ENCODE measurements at regions not wholly inside any gene's neighbourhood (a gene's known extent, or its start where the extent isn't known, plus 50 kb on each side); places are given as distances from the start of the nearest gene placed in this dataset.
A peak's percentile ranks its signal among the peaks of the same experiment; 100 is the strongest.

GRCh38 chr3:36648241-36649034 lies 115.9 kb downstream of the DCLK3 start:
- peak; percentile 90 for ATAC-seq
- TF ChIP-seq POU6F1 (CRISPR knock-in tag; IDR thresholded peaks at IDR 0.05; ENCODE audit: borderline replicate concordance, low read depth): no peak
- TF ChIP-seq OSR1 (CRISPR knock-in tag; IDR thresholded peaks at IDR 0.05): no peak
- no peak for TF ChIP-seq ZNF70 (CRISPR knock-in tag; IDR thresholded peaks at IDR 0.05)
- no peak for TF ChIP-seq ZFP3 (CRISPR knock-in tag; IDR thresholded peaks at IDR 0.05)
- TF ChIP-seq RARB (CRISPR knock-in tag; IDR thresholded peaks at IDR 0.05): no peak
- TF ChIP-seq, protein P1, sequence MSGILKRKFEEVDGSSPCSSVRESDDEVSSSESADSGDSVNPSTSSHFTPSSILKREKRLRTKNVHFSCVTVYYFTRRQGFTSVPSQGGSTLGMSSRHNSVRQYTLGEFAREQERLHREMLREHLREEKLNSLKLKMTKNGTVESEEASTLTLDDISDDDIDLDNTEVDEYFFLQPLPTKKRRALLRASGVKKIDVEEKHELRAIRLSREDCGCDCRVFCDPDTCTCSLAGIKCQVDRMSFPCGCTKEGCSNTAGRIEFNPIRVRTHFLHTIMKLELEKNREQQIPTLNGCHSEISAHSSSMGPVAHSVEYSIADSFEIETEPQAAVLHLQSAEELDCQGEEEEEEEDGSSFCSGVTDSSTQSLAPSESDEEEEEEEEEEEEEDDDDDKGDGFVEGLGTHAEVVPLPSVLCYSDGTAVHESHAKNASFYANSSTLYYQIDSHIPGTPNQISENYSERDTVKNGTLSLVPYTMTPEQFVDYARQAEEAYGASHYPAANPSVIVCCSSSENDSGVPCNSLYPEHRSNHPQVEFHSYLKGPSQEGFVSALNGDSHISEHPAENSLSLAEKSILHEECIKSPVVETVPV (CRISPR knock-in tag; IDR thresholded peaks at IDR 0.05): no peak
- no peak for TF ChIP-seq CSDC2 (CRISPR knock-in tag; IDR thresholded peaks at IDR 0.05)
- TF ChIP-seq ZFP30 (CRISPR knock-in tag; IDR thresholded peaks at IDR 0.05): no peak
- TF ChIP-seq TSHZ2 (CRISPR knock-in tag; IDR thresholded peaks at IDR 0.05): no peak
- TF ChIP-seq TOX (CRISPR knock-in tag; IDR thresholded peaks at IDR 0.05; ENCODE audit: borderline replicate concordance): 0 out of 2 replicates have a peak, but pooled peaks have one; percentile 17
- TF ChIP-seq ESRRG (CRISPR knock-in tag; IDR thresholded peaks at IDR 0.05): peak; percentile 17; the same call in 1 of the 2 replicates
- no peak for TF ChIP-seq ZC3H10 (CRISPR knock-in tag; IDR thresholded peaks at IDR 0.05)
- TF ChIP-seq SNAI2 (CRISPR knock-in tag; IDR thresholded peaks at IDR 0.05): 0 out of 2 replicates have a peak, but pooled peaks have one; percentile 12
- TF ChIP-seq TCF4 (CRISPR knock-in tag; IDR thresholded peaks at IDR 0.05; ENCODE audit: borderline replicate concordance): no peak
- TF ChIP-seq, protein P2, sequence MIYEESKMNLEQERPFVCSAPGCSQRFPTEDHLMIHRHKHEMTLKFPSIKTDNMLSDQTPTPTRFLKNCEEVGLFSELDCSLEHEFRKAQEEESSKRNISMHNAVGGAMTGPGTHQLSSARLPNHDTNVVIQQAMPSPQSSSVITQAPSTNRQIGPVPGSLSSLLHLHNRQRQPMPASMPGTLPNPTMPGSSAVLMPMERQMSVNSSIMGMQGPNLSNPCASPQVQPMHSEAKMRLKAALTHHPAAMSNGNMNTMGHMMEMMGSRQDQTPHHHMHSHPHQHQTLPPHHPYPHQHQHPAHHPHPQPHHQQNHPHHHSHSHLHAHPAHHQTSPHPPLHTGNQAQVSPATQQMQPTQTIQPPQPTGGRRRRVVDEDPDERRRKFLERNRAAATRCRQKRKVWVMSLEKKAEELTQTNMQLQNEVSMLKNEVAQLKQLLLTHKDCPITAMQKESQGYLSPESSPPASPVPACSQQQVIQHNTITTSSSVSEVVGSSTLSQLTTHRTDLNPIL (CRISPR knock-in tag; IDR thresholded peaks at IDR 0.05; ENCODE audit: low read depth): peak; percentile 52; the same call in 1 of the 2 replicates
- TF ChIP-seq ISL1 (CRISPR knock-in tag; IDR thresholded peaks at IDR 0.05): peak; percentile 88
- no peak for TF ChIP-seq ZNF565 (CRISPR knock-in tag; conservative IDR thresholded peaks at IDR 0.05; ENCODE audit: low read depth)
- no peak for TF ChIP-seq ZNF8 (CRISPR knock-in tag; IDR thresholded peaks at IDR 0.05)
- TF ChIP-seq PATZ1 (CRISPR knock-in tag; IDR thresholded peaks at IDR 0.05; ENCODE audit: borderline replicate concordance): no peak
- no peak for TF ChIP-seq ARNTL (CRISPR knock-in tag; IDR thresholded peaks at IDR 0.05; ENCODE audit: borderline replicate concordance, low read depth)

DNA sequence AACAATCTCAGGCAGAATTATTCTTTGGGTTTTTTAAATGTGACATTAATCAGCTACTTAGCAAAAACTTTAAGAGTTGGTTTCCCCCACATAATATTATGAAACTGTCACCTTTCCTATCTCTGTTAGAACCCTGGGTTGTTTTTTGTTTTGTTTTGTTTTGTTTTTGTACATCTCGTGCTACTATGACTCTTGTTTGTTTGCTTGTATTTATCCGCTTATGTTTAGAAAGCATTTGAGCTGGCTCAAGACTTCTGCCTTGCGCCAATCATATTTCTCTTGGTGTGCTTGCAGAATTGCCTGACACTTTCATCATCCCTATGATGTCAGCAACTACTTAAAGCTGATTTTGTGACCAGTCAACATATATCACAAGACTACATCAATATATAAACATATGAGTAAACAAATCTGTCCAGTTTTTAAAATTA lies 116.9 kb downstream of the DCLK3 start:
- TF ChIP-seq PATZ1 (CRISPR knock-in tag; IDR thresholded peaks at IDR 0.05; ENCODE audit: borderline replicate concordance) (no peak), ISL1 (CRISPR knock-in tag; IDR thresholded peaks at IDR 0.05) (no peak), ZC3H10 (CRISPR knock-in tag; IDR thresholded peaks at IDR 0.05) (no peak), ZFP30 (CRISPR knock-in tag; IDR thresholded peaks at IDR 0.05) (no peak), TOX (CRISPR knock-in tag; IDR thresholded peaks at IDR 0.05; ENCODE audit: borderline replicate concordance) (no peak), TSHZ2 (CRISPR knock-in tag; IDR thresholded peaks at IDR 0.05) (no peak), TCF4 (CRISPR knock-in tag; IDR thresholded peaks at IDR 0.05; ENCODE audit: borderline replicate concordance) (no peak), ZNF8 (CRISPR knock-in tag; IDR thresholded peaks at IDR 0.05) (no peak)
- TF ChIP-seq, protein P2 (CRISPR knock-in tag; IDR thresholded peaks at IDR 0.05; ENCODE audit: low read depth): no peak
- ATAC-seq: no peak

Measured in SK-N-SH treated with all-trans-retinoic acid at 6 μM for 48 hours (cell line).